ENCODE measurements at regions not wholly inside any gene's neighbourhood (a gene's known extent, or its start where the extent isn't known, plus 50 kb on each side); places are given as distances from the start of the nearest gene placed in this dataset.
A peak's percentile ranks its signal among the peaks of the same experiment; 100 is the strongest.

DNA sequence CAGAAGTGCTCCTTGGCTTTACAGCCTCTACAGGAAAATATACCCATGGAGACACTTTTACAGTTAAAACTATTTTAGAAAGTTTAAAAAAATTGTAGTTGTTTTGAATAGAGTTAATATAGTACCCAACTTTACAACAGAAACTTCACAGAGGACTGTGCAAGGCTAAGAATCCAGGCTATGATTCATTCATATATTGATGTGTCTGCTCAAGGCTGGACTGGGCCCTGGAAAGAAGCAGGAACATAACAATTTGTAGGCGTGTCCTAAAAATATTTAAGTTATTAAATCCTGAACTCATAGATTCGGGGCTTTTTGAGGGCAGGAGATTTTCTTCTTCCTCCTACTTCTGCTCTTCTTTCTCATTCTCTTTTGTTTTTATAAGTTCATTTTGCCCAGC lies 291.5 kb upstream of the CCDC179 start:
- DNase-seq (ENCODE audit: low read depth), result no peak

DNA sequence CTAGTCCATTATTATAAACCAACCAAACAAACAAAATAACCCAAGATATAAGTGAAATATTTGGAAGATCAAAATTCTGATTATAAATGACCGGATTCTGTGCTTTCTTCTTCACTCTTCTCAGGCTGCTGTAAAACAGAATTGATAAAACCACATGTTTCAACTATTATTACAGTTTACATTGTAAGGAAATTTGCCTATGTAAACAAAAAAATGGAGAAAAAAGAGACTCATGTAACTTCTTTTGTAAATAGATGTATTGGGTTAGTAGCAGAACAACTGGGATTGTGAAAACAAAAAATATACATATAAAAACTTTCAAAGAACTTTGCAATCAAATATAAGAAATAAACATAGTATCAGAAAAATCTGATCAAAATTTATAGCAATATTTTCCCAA lies 295.2 kb upstream of the CCDC179 start:
- no peak for DNase-seq (ENCODE audit: low read depth)

DNA sequence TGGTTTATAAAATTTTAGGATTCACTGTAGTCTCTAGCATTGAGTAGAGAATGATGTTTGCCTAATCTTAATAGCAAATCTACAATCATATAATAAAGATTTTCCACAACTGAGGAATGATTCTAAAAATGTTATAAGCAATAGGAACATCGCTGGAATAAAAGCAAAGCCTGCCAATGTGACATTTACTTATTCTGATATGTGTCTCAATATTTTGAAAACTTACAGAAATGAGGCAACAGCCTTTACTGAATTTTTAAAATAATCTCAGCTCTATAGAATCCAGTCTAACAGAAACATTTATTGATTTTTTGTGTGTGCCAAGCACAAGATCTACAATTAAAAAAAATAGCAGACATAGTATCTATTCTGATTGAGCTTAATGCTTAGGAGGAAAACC lies 303.7 kb upstream of the CCDC179 start:
- DNase-seq (ENCODE audit: low read depth), result no peak

DNA sequence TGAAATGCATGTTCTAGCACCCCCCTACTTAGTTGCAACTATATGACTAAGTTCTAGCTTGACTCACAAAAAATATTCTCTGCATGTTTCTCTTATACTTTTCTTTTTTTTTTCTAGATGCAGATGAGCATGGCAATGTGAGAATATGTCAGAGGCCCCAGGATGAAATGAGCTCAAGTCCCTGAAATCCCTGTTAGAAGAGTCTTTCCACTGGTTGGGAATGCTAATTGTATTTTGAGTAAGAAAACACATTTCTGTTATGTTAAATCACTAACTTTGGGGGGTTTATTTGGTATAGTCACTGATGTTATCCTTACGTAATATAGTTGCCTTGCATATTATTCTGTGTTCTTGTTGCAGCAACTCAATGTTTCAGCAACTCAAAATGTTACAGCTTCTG lies 306.1 kb upstream of the CCDC179 start:
- no peak for DNase-seq (ENCODE audit: low read depth)

DNA sequence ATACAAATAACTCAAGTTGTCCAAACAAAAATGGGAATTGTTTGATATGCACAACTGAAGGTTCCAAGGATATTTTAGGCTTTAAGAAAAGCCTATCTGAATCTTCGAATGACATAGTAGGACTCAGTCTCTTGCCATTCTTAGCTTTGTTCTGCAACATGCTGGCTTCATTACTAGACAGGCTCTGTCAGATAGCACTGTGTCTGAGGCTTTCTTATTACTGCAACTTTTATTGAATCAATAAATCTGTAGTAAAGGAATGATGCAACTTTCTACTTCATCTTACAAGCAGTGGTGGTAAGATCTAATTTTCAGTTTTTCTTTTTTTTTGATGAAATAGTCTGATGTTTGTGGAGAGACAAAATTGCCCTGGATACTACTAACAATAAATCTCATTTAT lies 319.3 kb upstream of the CCDC179 start:
- DNase-seq (ENCODE audit: low read depth), result no peak

DNA sequence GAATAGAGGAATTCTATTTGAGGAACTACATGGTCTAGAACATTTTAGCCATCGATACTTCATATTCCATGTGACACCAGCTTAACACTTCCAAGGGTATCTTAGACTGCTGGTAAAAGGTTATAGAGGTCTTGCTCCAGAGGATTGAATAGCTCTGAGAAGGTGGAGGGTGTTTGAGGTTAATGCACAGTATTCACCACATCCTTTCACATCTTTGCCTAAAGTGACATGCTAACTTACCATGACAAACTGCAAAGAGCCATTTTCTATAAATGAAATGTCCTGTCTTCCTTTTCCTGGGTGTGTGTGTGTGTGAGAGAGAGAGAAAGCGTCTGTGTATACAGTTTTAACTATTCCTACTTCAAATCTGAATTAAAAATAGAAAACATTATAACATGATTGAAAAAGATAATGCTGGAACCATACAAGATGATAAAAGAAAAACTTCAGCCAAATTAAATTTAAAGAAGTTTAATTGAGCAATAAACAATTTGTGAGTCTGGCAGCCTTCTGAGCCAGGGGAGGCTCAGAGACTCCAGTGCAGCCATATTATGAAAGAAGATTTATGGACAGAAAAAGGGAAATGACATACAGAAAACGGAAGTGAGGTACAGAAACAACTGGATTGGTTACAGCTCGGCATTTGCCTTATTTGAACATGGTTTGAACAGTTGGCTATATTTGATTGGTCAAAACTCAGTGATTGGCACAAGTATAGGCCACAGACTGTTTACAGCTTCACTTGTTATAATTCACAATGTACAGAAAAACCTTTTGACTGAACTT lies 320.9 kb upstream of the CCDC179 start:
- no peak for DNase-seq (ENCODE audit: low read depth)

DNA sequence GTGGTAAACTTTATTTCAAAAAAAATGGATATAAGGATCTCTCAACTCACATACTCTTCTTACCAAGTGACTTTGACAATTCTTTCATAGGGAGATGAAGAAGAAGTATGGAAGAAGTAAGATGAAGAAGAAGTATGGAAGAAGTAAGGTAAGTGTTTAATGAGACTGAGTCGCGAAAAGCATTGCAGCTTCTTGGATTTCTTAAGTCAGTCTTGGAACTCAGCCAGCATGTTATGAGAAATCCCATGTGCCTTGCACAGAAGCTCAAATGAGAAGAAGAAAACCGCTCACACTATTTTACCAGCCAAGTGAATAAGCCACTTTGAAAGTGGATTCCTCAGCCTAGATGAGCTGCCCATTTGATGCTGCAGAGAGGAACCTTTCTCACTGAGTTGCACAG lies 332.0 kb upstream of the CCDC179 start:
- DNase-seq (ENCODE audit: low read depth), result peak; percentile 9

DNA sequence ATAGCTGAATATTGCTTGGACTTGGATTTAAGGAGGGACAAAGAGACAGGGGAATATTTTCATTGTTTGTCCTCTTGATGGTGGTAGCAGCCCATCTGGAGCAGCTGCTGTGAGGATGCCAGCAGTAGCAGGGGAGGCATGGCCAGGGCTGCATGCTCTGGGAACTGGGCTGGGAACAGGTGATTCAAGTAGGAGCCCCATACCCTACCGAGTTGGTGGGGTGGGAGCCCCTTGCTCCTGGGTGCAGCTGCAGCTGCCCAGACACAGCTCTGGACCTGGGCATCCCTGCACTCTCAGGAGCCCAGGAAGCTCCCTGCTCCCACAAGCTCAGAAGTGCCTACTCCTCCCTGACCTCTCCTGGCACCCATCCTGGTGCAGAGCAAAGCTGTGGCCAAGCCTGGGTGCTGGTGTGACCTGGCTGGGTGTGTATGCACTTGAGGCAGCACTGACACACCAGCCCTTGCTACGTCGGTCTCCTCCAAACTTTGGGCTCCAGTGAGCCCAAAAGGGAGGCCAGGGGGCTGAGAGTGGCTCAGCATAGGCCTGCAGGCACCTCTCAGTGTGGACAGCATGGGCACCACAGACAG lies 341.8 kb upstream of the CCDC179 start:
- DNase-seq (ENCODE audit: low read depth), result no peak

DNA sequence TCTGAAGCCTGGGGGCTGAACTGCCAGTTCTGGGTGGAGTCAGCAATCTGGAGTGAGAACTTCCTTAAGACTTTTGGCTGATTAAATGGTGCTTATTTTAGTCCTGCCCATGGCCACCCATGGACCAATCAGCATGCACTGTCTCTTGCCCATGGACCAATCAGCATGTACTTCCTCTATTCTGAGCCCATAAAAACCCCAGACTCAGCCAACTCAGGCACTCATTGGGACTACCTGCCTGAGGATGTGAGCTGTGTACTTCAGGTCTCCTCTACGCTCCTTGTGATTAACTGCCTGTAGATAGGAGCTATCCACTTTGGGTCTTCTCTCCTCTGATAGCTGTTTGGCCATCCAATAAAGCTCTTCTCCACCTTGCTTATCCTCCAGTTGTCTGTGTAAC lies 342.3 kb upstream of the CCDC179 start:
- DNase-seq (ENCODE audit: low read depth), result no peak

DNA sequence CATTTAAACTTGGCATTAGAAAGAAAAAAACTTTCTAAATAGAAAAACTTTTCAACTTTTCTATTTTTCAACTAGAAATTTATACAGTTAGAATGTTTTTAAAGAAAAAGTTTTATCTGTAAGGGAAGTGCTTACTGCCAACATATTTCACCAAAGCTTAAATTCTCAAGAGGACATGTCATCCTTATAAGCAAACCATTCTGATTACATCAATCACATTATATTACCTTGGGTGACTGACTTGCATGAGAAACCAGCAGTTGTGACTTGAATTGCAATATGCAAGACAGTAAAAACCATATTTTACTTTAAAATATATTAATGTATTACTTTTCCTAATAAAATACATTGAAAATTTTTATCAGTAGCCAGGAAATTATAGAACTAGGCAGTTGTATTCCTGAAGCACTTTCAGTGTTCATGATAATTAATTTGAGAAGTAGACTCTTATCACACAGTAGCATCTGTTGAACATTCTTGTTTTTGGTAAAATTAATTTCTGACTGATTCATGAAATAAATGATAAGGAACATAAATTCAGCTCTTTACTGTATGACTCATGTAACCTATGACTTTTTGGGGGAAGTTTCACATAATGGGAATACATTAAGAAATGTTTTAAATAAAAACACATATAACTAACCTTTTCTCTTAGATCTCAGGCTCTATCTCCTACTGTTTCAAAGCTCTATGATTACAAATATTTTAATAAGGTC lies 345.0 kb upstream of the CCDC179 start:
- DNase-seq (ENCODE audit: low read depth), result peak; percentile 60

DNA sequence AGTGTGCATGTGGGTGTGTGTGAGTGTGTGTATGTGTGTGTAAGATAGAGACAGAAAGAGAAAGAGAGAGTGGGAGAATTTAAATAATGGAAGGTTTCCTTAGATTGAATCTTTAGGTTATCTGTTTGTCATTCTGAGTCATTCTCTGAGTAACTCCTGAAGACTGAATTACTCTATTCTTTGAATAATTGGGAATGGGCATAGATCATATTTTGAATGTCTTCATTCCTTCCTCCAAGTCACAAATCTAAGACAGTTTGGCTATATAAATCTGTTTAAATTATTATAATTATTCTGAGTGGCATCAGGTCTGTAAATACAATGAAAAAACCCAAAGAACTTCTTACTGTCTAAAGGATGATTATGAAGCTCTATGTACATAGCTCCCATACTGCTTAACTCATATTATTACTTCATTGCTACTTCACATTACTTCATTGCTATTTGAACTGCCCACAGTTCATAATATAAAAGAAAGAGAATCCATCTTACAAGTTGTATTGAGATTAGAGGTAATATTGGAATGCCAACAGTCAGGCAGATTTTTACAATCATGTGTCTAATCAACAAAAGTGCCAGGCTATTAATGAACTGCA lies 346.6 kb upstream of the CCDC179 start:
- peak; percentile 11 for DNase-seq (ENCODE audit: low read depth)

DNA sequence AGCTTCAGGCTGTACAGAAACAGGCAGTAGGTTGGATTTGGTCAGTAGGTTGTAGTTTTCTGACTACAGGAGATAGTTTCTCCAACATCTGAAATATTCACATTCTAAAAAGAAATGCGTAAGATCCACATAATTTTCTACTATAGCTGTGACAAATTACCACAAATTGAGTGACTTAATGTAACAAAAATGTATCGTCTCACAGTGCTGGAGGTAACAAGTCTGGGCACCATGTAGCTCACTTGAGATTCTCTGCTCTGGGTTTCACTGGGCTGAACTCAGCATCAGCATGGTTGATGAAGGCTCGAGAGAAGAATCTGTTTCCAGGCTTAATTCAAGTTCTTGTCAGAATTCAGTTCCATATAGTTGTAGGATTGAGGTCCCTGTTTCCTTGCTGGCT lies 350.9 kb upstream of the CCDC179 start:
- peak; percentile 31 for DNase-seq (ENCODE audit: low read depth)

DNA sequence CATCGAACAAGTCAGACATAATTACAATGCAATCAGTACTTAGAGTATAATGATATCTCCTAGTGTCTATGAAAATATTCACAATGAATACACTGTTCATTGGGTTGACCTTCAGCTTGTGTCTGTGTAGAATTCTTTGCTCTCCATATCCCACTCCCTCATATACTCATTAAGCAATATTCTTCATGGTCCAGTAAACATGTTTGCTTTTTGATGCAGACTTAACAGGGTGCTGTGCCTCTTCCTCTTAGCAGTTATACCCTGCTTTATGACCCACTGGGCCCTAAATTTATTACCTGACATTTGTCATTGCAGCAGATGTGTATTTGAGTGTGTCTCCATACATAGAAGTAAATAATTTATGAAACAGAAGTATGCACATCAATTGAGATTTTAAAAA lies 352.5 kb upstream of the CCDC179 start:
- no peak for DNase-seq (ENCODE audit: low read depth)

DNA sequence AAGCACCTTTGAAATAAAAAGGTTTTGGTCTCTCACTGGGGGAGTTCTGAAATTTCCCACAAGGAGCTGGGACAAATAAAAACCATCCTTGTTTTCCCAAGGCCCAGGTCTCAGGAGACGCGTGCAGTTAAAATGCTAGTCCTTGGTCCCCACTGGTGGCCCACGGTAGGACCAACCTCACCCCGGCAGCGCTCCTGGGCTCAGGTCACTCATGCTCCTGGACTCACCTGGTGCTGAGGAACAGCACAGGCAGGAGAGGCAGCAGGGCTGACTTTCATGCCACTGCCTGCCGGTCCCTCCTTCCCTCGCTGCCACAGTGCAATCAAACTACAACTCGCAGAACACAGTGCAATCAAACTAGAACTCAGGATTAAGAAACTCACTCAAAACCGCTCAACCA lies 356.8 kb upstream of the CCDC179 start:
- DNase-seq (ENCODE audit: low read depth), result no peak

DNA sequence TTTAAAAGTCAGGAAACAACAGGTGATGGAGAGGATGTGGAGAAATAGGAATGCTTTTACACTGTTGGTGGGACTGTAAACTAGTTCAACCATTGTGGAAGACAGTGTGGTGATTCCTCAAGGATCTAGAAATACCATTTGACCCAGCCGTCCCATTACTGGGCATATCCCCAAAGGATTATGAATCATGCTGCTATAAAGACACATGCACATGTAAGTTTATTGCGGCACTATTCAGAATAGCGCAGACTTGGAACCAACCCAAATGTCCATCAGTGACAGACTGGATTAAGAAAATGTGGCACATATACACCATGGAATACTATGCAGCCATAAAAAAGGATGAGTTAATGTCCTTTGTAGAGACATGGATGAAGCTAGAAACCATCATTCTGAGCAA lies 359.8 kb upstream of the CCDC179 start:
- peak; percentile 8 for DNase-seq (ENCODE audit: low read depth)

DNA sequence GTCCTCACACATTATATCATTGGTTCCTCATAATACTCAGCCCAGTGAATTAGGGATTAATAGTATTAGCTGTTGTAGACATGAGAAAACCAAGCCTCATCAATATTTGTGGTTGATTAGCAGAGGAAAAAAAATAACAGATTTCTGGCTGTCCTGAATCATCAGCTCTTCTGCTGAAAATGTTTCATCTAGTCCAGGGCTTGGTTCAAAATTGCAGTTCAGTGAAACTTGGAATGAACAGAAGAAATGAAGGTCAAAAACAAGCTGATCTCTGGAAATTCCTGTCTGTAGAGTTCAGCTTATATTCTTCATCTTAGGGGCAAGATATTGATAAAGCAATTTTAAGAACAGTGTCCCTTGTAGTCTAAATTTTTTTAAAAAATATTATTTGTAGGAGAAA lies 361.1 kb upstream of the CCDC179 start:
- no peak for DNase-seq (ENCODE audit: low read depth)

DNA sequence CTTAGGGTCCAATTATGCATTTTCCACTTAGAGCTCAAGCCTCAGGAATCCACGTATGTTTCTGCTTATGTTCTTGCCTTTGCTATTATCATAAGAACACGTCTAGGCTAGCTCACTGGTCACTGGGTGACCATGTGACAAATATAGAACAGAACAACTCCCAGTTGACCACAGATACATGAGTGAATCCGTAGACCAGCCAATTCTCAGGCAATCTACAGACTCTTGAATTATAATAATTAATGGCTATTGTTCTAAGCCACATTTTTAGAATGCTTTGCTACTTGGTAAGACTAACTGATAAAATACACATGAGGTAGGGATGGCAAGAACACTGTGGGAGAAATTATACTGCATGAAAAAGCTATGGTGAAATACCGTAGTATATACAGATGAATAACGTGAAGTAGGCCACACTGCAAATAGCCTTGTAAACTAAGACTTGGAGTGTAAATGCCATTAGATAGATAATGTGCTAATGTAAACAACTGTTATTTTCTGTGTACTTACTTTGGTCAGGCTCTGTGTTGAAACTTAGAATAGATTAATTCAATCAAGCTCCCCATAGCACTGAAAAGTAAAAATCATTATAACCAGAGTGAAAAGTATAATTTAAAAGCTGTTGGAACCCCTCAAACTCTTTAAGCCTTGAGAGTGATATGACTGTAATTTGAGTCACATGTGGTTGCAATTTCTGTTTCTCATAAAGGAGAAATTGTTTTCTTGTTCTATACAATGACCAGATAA lies 366.2 kb upstream of the CCDC179 start:
- DNase-seq (ENCODE audit: low read depth), result peak; percentile 53

DNA sequence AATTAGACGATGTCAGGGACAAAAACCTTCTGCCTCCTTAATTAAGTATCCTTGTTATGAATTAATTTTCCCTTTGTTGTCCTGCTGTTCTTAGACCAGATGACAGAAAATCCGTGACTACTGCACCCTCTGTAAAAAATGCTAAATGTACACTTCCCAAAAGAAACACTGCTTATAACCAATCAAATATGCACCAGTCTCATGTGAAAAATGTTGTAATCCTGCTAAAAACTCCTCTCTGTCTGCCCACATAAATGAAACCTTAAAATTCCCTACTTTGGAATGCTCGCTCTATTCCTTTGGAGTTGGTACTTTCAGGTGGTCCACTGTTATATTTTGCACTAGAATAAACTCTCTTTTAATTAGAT lies 366.8 kb upstream of the CCDC179 start:
- DNase-seq (ENCODE audit: low read depth), result peak; percentile 9

DNA sequence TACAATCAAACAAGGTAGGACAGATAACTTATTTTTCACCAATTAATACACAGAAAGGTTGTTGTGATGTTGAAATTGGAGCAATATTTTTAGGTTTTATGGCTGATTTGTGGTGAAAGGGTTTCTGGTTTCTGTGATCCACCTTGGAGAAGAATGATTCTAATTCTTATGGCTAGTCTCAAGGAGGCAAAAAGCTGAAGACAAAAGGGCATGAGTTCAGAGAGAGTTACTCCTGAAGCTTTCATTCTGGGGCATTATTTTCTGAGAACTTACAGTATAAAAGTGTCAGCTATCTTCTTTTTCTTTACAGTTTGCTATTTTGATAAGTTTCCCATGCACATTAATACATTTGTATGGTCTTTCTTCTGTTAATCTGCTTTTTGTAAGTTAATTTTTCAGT lies 372.4 kb upstream of the CCDC179 start:
- no peak for DNase-seq (ENCODE audit: low read depth)

DNA sequence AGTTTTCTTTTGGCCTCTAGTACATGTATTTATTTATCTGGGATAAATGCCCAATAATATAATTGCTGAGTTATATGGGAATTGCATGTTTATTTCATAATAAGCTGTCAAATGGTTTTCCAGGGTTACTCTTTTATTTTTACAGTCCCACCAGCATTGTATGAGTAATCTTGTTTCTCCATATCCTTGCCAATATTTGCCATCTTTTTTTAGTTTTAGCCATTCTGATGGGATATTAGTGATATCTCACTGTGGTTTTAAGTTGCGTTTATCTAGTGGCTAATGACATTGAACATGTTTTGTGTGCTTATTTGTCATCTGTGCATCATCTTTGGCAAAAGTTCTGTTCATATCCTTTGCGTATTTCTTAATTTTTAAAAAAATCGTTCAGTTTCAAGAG lies 372.8 kb upstream of the CCDC179 start:
- DNase-seq (ENCODE audit: low read depth), result peak; percentile 73

DNA sequence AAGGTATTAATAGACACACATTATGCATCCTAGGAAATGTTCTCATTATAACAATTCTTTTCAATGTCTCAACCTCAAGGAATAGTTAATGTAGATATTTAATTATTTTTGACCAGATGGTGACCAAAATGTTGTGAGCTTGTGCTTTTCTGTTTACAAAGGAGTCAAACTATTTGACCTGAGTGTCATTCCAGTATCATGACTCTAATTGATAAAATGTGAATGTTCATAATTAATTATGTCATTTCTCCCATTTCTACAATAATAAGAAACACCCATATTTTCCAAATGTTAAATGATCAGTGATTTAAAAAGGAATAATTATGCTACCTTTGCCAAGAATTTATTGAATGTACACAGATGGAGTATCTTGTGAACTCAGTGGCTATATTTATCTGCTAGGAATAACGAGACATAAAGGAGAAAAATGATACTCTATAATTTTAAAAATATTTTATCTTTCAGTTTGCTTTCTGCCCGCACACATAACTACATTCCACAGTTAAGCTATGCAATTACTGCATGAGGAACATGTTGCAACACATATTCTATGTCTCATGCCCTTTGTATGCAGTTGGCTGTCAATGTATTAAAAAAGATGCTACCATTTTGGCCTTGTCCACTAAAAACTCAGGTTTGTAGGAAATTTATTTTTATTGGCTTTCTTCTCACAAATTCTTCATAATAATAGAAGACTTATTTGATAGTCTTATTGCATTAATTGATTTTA lies 376.7 kb upstream of the CCDC179 start:
- peak; percentile 34 for DNase-seq (ENCODE audit: low read depth)

DNA sequence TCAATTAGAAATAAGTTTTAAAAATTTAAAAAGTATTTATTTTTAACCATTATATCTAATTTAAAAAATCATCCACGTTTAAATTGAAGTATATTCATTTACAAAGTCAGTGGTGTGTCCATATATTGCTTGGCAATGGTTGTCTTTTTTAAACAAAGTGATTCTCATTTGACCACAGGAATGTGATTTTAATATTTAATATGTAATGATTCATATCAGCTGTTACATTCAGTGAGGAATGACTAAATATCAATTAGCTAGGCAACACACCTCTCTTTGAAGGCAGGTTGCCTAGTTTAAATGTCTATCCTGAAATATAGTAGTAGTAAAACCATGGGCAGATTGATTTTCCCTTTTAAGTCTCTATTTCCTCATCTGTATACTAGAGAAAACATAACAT lies 392.2 kb upstream of the CCDC179 start:
- DNase-seq (ENCODE audit: low read depth), result no peak

Data from EH (cell line).